ENCODE measurements at regions not wholly inside any gene's neighbourhood (a gene's known extent, or its start where the extent isn't known, plus 50 kb on each side); places are given as distances from the start of the nearest gene placed in this dataset.

DNA sequence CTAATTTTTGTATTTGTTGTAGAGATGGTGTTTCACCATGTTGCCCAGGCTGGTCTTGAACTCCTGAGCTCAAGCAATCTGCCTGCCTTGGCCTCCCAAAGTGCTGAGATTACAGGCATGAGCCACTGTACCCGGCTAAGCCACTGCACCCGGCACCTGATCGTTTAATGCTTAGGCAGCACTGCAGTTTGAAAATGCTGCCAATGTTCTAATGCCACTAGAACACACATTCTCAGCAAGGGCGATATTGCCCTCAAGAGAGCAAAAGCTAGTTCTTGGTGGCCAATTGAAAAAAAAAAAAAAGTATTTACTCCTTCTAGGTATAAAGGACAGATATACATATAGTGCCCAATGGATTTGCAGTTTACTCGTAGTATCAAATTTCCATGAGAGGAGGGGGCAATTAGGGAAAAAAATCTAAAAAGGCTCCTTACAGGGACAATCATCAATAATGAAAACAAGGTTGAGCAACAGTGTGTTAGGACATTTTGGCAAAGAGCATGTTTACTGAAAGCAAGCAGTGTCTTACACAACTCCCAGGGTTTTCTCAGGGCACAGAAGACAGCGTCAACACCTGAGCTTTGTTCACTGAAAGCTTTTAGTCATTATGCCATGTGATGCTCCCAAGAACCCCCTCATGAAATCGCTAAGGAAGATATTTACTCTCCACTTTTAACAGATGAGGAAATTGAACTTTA is 199.9 kb upstream of the PKDCC start:
- no peak for DNase-seq (ENCODE audit: low read depth in 2 of 2)

DNA sequence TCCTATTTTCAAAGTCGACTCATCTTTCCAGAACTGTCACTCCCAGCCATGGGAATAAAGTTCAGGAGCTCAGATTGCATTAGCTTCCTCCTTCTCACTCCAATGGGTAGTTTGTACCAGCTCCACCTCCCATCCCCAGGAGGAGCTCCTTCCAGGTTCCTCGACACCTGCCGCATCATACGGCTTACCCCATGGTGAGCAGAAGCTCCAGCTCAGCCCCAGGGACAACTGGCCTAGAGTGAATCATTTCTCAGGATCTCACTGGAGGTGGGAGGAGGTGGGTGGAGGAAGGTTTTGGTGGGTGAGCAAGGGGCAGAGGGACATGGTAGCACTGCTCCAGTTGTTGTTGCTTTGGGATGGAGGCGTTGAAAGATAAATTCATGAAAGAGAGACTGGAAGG is 196.3 kb upstream of the PKDCC start:
- DNase-seq (ENCODE audit: low read depth in 2 of 2): no peak

GRCh38 chr2:41853427-41854191 is 194.2 kb upstream of the PKDCC start:
- no peak for DNase-seq (ENCODE audit: low read depth in 2 of 2)

- no peak for DNase-seq (ENCODE audit: low read depth in 2 of 2)
Observed at GRCh38 chr2:41854227-41854626, 193.6 kb upstream of the PKDCC start.

DNA sequence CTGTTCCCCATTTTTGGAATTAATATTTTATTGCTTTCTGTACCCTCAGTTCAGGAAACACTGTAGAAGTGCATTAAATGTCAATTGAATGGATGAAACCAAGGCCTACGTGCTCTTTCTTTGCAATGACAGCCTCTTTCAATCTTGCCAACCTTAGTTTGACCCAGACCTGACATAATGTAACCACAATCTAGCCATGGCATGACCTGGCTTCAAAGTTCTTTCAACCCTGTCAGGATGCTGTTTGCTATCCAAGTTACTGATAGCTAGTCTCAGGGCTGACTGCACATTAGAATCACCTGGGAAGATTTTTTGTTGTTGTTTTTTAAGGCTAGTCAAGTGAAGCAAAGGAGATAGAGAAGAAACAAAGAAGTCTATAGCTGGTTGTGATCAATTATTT is 190.9 kb upstream of the PKDCC start:
- no peak for DNase-seq (ENCODE audit: low read depth in 2 of 2)

GRCh38 chr2:41859615-41860514 is 188.0 kb upstream of the PKDCC start:
- DNase-seq (ENCODE audit: low read depth in 2 of 2): no peak

- DNase-seq (ENCODE audit: low read depth in 2 of 2): no peak
Observed at GRCh38 chr2:41863062-41863461, 184.8 kb upstream of the PKDCC start.

GRCh38 chr2:41865263-41865662 is 182.6 kb upstream of the PKDCC start:
- no peak for DNase-seq (ENCODE audit: low read depth in 2 of 2)

DNA sequence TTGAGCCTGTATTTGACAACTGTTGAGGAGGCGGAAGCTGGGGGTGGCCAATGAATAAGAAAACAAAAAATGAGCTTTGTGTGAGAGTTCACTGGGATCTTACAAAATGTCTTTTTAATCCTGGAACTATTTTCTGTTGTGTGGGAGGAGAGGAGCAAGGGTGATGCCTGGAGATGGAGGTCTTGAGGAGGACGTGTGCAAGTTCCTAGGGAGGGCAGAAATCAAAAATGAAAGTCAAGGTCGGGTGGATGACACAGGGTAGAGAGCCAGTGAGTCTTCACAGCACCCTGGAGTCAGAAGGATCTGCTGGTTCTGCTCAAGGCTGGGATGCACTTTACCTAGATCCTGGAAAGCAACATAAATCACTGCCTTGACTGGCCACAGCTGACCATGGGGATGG is 180.3 kb upstream of the PKDCC start:
- DNase-seq (ENCODE audit: low read depth in 2 of 2): no peak

DNA sequence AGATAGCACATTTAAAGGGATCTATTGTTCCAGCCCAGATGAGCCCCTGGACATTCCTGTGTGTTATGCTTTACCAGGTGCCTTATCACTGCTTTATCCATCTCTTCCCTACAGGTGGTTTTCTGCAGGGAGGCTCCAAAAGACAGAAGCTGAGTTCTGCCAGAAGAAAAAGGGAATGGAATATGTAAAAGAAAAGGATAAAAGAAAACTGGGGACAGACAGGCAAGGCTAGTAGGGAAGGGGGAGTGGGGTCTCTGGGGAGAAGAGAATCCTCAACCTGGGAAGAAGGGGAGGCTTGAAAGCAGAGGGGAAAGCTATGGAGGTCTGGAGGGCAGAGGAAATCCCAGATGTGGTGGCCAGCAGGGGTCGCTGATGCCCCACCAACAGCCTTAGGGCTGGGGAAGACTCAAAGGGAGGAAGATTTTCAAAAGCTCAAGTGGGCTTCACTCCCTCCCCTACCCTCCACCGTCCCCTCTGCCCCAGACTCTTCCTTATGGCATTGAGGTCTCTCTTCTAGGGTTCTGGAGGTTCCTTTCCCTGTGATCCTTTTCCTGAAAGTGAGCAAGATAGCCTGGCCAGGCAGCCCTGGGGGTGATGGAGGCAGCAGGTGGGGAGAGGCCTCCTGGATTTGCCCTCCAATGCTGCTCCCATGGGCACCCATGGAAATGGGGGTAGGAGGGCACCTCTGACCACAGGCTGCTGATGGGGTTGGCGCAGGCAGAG is 178.1 kb upstream of the PKDCC start:
- peak; percentile 59 to 73 for DNase-seq (ENCODE audit: low read depth in 2 of 2)

DNA sequence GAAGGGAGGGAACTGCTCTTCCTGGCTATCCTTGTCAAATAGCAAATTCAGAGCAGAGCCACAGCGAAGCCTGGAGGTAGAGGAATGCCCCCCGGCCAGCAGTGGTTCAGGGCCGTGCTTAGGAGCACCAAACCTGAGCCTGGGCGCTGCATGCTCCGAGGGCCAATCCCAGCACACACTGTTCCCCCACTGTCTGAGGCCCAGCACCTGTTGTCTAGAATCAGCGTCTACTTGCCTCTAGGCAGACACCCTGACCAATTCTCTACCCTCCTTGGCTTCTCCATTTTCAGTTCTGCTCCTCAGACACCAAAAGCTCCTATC is 177.6 kb upstream of the PKDCC start:
- DNase-seq (ENCODE audit: low read depth in 2 of 2): no peak

GRCh38 chr2:41871080-41871479 is 176.7 kb upstream of the PKDCC start:
- no peak for DNase-seq (ENCODE audit: low read depth in 2 of 2)

DNA sequence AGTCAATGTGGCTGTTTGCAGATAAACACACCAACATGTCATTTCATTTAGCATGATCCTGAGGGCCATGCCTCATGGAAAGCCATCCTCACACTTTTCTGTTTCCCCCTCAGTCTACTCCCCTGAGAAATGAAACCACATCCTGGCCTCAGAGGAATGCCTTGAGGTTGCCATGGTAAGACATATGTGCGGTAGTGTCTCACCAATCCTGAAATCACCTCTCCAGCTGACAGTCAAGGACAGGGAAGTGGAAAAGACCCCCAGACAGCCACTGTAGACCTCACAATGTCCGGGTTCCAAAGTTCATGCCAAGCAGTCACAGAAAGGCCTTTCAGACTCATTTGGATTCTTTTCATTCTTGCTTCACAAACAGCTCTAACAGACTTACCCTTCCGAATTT is 175.2 kb upstream of the PKDCC start:
- no peak for DNase-seq (ENCODE audit: low read depth in 2 of 2)

- DNase-seq (ENCODE audit: low read depth in 2 of 2): no peak
Observed at GRCh38 chr2:41873102-41874031, 174.5 kb upstream of the PKDCC start.

DNA sequence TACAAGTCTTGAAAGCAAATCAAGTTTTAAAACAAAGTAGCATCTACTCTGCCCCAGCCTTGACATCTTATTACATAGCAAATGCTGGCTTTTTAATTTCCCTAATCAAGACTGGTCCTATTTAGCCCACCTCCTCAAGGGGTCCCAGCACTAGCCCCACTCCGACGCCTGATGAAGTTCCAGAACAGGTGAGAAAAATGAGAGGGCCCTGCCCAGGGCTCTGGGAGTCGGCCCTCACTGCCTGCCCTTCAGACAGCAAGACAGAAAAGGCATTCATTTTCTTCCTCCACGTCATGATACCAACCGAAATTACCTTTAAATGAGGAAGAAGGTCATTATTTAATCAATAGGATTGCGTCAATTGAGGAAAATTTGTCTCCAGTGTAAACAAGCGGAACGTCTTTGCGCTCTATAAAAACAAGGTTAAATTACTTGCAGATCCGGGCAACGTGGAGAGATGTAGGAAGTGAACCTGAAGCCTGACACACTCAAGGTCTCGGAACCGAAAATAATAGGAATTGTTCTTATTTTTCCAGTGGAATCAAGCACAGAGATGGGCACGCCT is 170.6 kb upstream of the PKDCC start:
- DNase-seq (ENCODE audit: low read depth in 2 of 2): no peak

- DNase-seq (ENCODE audit: low read depth in 2 of 2): no peak
Observed at GRCh38 chr2:41878056-41878455, 169.8 kb upstream of the PKDCC start.

GRCh38 chr2:41878716-41879234 is 169.0 kb upstream of the PKDCC start:
- no peak for DNase-seq (ENCODE audit: low read depth in 2 of 2)

DNA sequence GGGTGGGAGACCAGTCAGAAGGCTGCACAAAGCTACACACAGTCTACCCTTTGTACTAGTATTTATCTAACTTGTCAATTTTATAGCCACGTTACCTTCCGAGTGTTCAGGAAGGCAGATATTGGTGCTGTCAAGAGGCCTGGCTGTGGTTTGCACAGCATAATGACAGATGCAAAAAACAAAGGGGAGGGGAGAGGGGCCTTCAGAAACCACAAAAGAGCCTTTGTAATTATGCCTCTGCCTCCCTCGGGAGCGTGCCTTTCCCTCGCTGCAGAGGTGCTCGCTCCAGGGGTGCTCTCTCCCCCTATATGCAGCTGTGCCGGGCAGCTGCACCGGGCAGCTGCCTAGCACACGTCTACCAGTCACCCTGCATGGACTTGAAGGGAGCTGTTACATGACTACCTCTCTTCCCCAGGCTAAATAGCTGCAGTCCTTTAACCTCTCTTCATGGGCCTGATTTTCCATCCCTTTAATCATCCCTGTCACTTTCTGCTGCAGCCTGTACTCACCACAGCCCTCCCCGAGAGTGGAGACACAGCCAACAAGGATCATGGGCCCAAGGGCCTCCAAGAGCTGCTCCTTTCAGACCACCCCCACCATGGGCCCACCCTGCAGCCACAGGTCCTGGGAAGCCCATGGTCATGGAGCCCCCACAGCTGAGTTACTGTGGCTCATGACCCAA is 168.4 kb upstream of the PKDCC start:
- no peak for DNase-seq (ENCODE audit: low read depth in 2 of 2)

DNA sequence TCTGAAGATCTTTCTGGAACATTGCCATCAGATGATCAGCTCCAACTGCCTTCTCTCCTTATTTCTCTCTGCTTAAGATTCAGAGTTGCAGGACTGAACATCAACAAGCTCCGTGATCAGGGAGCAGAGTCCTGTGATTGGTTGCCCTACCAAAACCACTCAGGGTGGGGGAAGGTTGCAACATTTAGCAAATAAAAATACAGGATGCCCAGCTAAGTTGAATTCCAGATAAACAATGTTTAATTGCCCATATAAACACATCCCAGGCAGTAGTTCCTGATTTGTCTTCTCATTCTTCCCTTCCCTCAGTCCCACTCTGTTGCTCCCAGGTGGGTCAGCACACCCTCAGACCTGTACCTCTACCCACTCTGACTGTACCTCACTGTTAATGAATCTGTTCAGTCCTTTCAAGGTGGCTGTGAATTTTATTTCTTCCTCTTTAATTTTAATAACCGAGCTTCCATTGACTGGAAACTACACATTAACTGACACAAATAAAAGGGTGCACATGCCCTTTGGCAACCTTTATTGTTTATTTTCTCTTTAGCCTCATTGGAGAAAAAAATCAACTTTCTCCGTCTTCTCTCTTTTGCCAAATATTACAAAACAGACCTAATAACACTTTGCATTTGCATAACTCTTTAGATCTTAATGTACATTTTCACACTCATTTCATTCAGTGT is 167.1 kb upstream of the PKDCC start:
- no peak for DNase-seq (ENCODE audit: low read depth in 2 of 2)
